Tongue (tissue), 2 donors: ENCODE measurements at regions not wholly inside any gene's neighbourhood (a gene's known extent, or its start where the extent isn't known, plus 50 kb on each side); places are given as distances from the start of the nearest gene placed in this dataset. TPM values are rescaled to one million over a fixed set of nuclear protein-coding genes. Genes with fewer than 3 reads are reported as not detected.

ENCODE experiments used
- DNase-seq: peaks from one replicate; pipeline ENCODE4 v3.0.0-alpha.2; 2015
- small RNA-seq: library from RNA; depleted of rRNA; stranded (forward); fragments of <200 nt; gene quantifications from one replicate; pipeline ENCODE3, GENCODE V24; 2014; ENCODE audit warnings: low replicate concordance

GRCh38 chrX:108833993-108834392 lies 97.6 kb upstream of the IRS4 start:
- no peak for DNase-seq

- DNase-seq = no peak
Measured at GRCh38 chrX:108811891-108812290, 75.5 kb upstream of the IRS4 start.

GRCh38 chrX:108795240-108795639 lies 58.9 kb upstream of the IRS4 start:
- DNase-seq = no peak

Small RNA genes in the stretch of these regions (small RNA-seq; reads per million reads assigned to genes)
- gene MIR6087 = 0.05 reads per million
- gene RNU6-309P = not detected
